ENCODE measurements at regions not wholly inside any gene's neighbourhood (a gene's known extent, or its start where the extent isn't known, plus 50 kb on each side); places are given as distances from the start of the nearest gene placed in this dataset.

GRCh38 chr16:85998171-85998867 is 99.4 kb downstream of the IRF8 start:
- TF ChIP-seq CTCF (conservative IDR thresholded peaks at IDR 0.05 in 1 of 2, IDR thresholded peaks at IDR 0.05 in 1 of 2; ENCODE audit: extremely low read depth in 1 of 2, insufficient read depth in 1 of 2, low read depth in 1 of 2, low read length in 2 of 2) (no peak), EZH2 (IDR thresholded peaks at IDR 0.05; ENCODE audit: borderline replicate concordance, low read length) (no peak)
